ENCODE measurements at regions not wholly inside any gene's neighbourhood (a gene's known extent, or its start where the extent isn't known, plus 50 kb on each side); places are given as distances from the start of the nearest gene placed in this dataset.
A peak's percentile ranks its signal among the peaks of the same experiment; 100 is the strongest.

DNA sequence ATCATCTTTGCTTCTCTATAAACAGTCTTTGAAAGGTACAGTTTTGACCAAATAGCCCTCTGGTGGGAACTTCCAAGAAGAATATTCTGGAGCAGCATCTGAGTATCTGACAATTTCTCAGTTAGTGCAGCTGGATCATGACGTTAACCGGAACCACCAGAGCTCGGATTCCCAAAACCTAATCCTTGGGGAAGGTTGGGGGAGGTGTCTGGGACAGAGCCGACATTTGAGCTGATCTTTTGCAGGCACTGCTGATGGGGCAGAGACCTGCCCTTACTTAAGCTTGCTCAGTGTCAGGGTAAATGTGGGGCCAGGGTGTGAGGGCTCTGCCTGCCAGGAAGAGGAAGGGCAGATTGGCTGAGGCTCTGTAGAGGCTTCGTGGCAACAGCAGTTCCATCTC lies 416.6 kb downstream of the DHX35 start:
- no peak for DNase-seq (ENCODE audit: extremely low spot score, insufficient read length, low read depth)
- FAIRE-seq: no peak

DNA sequence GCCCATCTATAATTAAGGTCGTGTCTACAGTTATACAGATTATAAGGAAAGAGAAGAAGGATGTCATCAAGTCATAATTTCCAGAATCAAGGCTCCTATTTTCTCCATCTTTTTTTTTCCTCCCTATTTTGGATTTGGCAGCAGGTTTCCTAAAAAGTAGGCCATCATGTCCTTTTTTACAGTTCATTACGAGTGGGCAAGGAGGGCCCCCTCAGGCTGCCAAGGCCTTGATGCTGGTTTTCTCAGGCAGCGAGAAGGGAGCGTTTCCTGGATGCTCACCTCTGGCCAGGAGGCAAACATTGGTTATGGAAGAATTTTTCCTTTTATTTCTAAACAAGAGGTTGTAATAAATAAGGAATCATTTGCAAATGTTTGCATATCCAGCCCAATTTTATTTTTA lies 414.6 kb downstream of the DHX35 start:
- no peak for DNase-seq (ENCODE audit: extremely low spot score, insufficient read length, low read depth)
- no peak for FAIRE-seq

DNA sequence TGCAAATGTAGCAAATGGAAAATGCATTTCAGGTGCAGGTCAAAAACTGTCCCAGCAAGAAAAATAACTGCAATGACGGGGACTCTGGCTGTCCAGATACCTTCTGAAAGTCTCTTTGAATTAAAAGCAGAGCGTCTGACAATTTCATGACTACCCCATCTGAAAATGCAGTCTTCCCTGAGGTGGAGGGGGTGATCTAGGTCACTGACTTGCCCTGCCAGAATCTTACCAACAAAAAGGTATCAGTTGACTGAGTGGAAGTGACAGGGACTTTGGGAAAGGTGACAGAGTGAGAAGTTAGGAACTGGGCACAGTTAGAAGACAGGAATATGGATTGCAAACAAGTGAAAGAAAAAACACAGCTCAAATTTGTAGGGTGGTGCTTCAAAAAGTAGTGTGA lies 402.2 kb downstream of the DHX35 start:
- FAIRE-seq (no peak), DNase-seq (ENCODE audit: extremely low spot score, insufficient read length, low read depth) (no peak)

DNA sequence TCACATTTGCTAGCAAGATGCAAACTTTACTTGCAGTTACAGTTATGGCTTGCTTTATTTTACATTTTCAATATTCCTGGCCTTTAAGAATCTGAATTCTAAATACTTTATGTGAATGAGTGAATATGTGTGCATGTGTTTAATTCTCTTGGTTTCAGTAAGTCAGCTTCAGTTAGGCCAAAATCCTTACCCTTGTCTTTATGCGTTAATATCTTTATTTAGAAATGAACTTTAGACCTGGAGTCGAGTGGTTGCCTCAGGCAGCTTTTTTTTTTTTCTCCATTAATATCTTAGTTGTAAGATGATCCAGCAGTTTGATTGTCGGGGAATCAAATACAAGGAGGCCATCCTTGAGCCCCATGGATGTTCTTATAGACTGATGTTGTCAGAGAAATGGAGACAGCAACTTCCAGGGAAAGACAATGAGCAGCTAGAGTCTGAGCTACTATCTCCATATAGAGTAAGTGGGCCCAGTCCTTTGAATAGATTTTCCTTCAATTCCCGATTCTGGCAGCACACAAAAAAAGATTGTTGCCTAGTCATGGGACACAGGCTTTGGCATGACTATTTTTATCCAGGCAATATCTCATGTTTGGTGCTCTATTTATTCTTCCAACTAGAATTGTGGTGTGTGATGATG lies 398.0 kb downstream of the DHX35 start:
- DNase-seq (ENCODE audit: extremely low spot score, insufficient read length, low read depth) (no peak), FAIRE-seq (no peak)

DNA sequence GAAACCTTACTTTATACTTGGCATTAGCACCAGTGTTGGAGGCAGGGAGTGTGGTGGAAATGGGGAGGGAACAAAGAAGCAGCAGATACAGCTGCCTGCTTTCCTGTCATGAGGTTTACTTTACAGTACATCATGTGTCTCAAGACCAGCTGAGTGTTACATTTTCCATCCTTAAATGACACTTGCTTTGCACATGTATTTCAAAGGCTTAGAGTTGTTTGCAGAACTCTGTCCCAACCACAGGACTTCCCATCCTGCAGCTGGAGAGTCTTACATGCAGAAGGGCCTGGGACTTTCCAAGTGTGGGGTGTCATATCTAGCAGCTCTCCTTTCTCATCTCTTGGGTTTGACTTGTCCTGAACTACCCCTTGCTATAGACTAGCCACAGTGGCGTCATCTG lies 395.9 kb downstream of the DHX35 start:
- FAIRE-seq: peak; percentile 58
- DNase-seq (ENCODE audit: extremely low spot score, insufficient read length, low read depth): no peak

DNA sequence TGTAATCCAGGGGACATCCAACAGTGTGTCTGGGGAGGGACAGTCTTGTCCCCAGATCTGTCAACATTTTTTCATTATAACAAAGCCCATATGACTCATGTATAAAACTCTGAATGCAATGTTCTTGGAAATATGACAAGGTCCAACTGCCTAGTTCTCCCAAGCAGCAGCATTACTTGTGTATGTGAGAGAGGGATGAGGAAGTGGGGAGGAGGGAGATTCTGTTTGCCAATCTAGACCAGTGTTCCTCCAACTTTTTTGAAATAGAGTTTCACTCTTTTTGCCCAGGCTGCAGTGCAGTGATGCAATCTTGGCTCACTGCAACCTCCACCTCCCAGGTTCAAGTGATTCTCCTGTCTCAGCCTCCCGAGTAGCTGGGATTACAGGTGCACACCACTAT lies 394.8 kb downstream of the DHX35 start:
- no peak for FAIRE-seq

DNA sequence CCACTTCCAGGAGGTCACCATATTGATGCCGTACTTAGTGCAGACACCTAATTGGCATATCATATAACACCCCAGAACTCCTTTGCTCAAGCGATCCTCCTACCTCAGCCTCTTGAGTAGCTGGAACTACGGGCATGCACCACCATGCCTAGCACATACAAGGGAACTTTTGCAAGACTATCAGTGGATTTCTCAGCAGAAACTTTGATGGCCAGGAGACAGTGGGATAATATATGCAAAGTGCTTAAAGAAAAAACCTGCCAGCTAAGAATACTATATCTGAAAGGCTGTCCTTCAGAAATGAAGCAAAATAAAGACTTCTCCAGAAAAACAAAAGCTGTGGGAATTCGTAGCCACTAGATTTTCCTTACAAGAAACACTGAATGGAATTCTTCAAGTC lies 387.1 kb downstream of the DHX35 start:
- DNase-seq (ENCODE audit: extremely low spot score, insufficient read length, low read depth): no peak
- no peak for FAIRE-seq

More for the DNA sequence above, 394.8 kb downstream of the DHX35 start:
- no peak for DNase-seq (ENCODE audit: extremely low spot score, insufficient read length, low read depth)

DNA sequence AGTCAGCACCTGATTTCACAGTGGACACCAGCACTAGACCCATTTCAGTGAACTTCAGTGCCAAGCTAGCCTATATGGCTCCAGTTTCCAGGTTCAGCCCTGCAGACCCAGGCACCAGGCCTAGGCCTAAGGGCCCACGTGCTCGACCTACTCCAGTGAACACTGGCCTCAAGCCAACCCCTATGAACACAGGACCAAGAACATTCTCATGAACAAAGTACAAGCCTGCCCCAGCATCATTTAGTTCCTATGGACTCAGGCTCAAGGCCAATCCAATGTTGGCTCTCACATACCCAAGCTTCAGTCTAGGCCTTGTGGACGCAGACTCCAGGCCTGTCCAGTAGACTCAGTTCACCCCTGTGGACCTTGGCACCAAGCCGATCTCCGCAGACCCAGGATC lies 385.5 kb downstream of the DHX35 start:
- DNase-seq (ENCODE audit: extremely low spot score, insufficient read length, low read depth) (no peak), FAIRE-seq (no peak)

DNA sequence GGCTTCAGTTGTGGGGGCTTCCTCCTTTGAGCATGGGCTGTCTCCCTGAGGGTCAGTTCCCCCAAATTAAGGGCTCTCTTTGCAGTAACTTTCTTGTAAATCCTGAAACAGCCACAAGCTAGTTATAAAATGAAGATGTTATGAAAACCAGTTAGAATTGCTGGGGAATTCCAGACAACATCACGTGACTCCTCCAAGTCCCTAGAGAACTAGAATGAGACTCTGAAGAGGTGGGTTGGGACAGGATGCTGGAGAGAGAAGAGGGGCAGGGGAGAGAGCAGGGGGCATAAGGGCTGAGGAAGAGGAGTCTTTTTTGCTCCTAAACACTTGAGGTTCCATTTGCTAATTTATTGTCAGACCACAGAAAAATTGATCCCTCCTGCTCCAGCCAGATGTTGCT lies 380.3 kb downstream of the DHX35 start:
- peak; percentile 50 for FAIRE-seq
- no peak for DNase-seq (ENCODE audit: extremely low spot score, insufficient read length, low read depth)

DNA sequence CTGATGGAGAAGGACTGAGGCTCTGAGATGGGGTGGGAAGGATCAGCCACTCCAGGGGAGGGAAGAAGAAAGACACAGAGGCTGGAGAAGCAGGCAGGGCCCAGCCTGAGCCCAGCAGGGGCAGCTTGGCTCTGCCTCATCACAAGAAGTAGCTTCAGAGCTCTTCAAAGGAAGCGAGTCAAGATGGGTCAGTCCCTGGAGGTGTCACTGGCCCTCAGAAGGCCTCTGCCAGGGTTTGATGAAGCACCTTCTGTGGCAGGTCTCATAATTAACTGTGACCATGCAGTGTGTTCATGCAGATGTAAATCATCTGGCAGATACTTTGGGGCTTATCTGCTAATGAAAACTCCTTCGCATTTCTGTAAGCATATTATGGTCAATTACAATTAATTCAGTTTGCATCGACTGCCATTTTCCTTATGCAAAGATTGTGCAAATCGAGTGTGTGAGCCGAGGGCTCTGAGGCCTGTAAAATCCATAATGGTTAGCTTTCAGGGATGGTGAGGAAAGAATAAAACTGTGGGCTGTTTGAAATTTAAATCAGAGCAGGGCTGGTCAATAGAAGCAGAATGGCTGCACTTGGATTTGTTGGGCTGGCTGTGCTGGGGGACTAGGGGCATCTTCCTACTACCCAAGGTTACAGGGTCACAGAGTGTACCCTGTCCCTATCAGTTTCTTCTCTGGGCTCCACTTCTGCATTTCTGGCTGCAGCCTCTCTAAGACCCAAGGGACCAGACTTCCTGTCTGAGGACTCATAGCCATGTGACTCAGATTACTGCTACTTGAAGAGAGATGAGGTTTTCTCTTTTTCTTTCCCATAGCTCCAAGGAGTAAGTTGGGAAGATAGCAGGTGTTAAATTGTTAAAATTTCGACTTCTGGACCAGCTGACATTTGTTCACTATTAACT lies 376.6 kb downstream of the DHX35 start:
- FAIRE-seq (peak; percentile 75), DNase-seq (ENCODE audit: extremely low spot score, insufficient read length, low read depth) (peak; percentile 42)

DNA sequence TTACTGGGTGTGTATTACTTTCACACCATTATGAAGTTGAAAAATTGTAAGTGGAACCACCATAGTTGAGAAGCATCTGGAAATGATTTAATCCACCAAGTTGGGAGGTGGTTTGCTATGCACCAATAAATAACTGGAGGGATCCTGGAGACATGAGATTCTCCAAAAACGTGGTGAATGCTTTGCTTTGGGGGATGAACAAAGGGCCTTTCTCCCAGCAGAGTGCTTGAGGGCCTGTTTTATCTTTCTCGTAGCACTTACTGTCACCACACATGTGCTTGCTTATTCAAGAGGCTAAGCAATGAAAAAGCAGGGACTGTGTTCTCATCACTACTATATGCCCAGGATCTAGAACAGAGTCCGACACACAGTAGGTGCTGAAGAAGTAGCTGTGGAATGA lies 371.1 kb downstream of the DHX35 start:
- FAIRE-seq (no peak), DNase-seq (ENCODE audit: extremely low spot score, insufficient read length, low read depth) (no peak)

DNA sequence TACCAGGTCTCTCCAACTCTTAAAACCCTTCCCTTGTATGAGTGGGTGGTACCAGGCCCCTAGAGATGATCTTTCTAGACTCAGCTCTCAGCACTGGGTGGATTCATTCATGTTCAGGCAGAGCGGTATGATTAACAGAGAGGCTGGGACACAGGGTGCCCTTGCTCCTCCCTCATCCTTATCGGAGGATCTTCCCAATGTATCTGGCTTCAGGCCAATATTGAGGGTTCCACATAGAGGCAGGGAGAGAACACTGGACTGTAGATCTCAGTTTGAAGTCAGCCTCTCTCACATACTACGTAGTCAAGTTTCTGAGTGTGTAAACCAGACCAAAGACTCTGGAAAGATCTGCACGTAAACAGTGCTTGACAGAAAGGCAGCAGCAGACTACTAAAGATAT lies 366.2 kb downstream of the DHX35 start:
- no peak for FAIRE-seq
- no peak for DNase-seq (ENCODE audit: extremely low spot score, insufficient read length, low read depth)

DNA sequence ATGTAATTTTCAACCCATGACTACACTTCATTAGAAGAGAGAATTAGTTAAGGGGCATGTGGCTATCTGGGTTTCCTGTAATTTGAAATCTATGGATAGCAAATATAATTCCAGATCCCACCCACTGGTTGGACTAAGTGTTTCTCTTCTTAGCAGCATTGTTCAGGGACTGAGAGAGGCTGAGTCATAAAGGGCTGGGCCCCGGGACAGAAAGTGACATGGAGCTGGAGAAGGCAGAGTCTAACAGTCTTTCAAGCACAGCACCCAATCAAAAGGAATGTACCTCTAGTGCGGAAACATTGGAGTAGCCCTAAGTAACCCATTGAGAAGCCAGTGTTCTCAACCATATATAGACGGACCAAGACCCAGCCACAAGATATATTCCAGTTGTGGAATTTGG lies 363.9 kb downstream of the DHX35 start:
- no peak for FAIRE-seq
- no peak for DNase-seq (ENCODE audit: extremely low spot score, insufficient read length, low read depth)

DNA sequence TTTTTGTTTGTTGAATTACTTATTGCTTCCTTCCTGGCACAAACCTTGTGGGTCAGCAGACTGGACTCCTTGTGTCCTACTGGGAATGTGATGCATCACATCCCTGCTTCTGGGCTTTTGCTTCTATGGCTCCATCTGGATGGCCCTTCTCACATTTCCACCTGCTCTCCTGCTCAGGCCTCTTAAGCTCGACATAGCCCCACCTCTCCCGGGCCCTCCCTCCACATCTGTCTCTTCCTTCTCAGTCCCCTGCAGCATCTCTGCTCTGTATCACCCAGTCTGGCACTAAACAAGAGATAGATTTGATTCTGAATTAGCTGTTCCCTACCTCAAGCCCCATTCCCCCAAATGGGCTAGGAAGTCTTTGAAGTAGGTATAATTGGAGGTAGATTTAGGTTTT lies 356.8 kb downstream of the DHX35 start:
- DNase-seq (ENCODE audit: extremely low spot score, insufficient read length, low read depth) (no peak), FAIRE-seq (no peak)

DNA sequence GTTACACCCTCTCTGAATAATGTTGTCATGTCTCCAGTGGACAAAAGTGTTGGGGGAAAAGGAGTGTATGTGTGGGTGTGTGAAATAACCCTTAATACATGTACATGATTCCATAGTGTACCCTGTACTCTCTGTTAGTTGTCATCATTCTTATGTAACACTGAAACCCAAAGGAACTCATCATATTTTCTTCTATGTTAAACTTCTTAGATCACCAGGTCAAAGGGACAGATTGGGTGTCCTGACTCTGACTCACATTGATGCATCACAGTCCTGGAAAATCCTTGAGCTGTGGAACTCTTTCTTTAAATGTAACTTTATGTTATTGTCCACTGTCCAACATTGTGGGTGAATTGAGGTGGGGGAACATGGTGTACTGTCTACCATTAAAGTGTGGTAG lies 350.5 kb downstream of the DHX35 start:
- DNase-seq (ENCODE audit: extremely low spot score, insufficient read length, low read depth): no peak
- FAIRE-seq: no peak

DNA sequence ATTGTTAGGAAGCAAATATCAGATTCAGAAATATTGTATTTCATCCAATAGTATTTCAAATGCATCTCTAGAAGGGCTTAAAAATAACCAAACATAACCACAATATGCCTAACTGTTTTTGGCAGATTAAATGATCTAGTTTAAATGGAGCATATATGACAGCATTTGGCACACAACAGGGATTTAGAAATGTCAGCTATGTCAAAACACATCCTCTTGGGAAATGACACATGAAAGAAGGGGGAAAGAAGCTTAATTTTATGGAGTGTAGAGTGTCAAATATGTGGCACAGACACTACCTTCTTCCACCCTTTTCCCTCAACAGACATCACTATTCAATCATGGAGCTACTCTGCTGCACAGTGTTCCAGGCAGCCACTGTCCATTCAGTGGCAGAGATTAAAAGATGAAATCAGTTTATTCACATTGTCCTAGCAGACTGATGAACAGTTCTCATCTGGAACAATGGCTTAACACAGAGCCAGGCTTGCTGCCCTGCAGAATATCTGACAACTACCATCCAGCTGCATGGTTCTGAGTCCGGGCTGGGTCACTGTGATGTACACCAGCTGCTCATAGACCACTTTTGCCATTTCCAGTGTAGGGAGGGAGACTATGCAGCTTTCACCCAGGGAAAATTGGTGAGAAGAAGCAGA lies 349.8 kb downstream of the DHX35 start:
- FAIRE-seq: no peak
- no peak for DNase-seq (ENCODE audit: extremely low spot score, insufficient read length, low read depth)

DNA sequence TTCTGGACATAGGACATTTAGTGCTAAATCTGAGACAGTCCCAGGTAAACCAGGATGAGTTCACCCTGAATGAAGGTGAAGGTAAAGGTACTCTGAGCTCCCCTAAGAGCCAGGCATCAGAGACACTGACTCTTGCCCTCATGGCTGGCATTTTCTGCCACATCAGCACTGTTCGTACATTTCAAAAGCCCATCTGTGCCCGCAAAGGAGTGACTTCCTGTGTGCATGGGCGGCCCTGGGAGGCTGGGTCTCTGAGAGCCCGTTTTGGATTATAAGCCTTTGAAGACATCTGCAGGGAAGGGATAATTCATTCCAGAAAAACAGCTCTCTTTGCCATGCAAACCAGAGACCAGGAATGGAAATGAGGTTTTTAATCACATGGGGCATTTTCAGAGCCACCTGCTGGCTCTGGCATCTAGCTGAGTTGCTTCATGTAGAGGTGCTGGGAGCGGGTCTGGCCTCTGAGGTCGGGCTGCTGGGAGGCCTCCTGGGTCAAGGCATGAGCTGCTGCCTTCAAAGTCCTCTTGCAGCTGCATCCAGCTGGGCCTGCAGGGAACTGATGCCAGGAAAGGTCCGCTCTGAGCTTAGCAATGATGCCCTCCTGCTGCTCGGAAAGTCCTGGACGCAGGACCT lies 348.3 kb downstream of the DHX35 start:
- no peak for FAIRE-seq
- no peak for DNase-seq (ENCODE audit: extremely low spot score, insufficient read length, low read depth)

DNA sequence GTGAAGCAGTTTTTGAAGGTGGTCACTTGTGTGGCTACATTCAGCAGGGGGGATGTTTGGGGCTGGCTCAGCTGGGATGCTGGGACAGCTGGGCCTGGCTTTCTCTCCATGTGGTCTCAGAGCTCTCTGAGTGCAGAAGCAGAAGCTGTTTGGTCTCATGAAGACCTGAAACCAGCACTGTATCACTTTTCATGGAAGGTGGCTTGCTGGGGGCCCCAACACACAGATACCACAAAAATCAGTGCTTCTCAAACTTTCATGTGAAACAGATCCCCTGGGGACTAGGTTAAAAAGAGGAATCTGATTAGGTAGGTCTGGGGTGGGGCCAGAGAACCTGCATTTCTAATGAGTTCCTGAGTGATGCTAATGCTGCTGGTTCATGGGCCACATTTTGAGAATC lies 347.3 kb downstream of the DHX35 start:
- FAIRE-seq: no peak
- no peak for DNase-seq (ENCODE audit: extremely low spot score, insufficient read length, low read depth)

DNA sequence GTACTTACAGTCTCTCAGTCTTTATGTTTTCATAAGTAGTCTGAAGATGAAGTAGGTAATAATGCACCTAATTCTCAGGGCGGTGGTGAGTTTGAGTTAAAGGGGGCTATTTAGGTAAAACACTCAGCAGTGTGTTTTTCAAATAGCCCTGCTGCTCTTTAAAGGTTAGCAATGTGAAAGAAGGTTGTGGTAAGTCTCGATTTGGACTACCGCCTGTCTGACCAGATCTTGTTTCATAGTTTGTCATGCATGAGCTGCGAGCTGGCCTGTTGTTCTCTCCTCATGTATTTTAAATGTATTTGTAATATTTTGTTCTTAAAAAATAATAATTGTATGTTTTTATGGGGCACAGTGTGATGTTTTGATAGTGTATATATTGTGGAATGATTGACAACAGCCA lies 340.2 kb downstream of the DHX35 start:
- no peak for FAIRE-seq
- DNase-seq (ENCODE audit: extremely low spot score, insufficient read length, low read depth): no peak

DNA sequence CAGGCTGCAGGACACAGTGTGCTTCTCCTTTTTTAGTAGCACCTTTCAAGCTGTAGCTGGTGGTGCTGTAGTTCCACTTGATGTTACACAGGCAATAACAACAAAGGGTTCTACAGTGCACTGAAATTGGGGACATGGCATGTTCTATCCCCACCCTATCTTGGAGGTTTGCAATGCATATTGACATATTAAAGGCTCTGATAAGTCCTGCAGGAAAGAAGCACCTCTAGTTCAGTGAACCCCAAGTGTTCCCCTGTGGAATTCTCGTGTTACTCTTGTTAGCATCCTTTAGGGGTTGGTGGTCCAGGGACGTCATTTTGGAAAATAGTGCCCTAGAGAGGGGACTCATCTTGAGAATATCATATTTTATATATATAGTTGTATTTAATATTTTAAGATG lies 337.6 kb downstream of the DHX35 start:
- FAIRE-seq (no peak), DNase-seq (ENCODE audit: extremely low spot score, insufficient read length, low read depth) (no peak)

Data from GM18507 (cell line).